Motor neuron (in vitro differentiated cells): ENCODE measurements at regions not wholly inside any gene's neighbourhood (a gene's known extent, or its start where the extent isn't known, plus 50 kb on each side); places are given as distances from the start of the nearest gene placed in this dataset.

Experiments
- ATAC-seq, 8 experiments: fragments of 200-7000 bp; cut with Tn5 transposase; replicated peaks in 6 of 8; 2 replicates each; pipeline ENCODE4 v1.8.0; 2021; ENCODE audit warnings: mild to moderate bottlenecking in 8 of 8, moderate library complexity in 8 of 8
- H3K27ac ChIP-seq, 2 donors: fragments of 250-450 bp; sonication (Bioruptor Pico); 2 replicates each; pipeline ENCODE4 v1.9.0; 2021; ENCODE audit warnings: antibody characterized with exemption in 2 of 2, mild to moderate bottlenecking in 2 of 2, moderate library complexity in 1 of 2
- H3K4me1 ChIP-seq, 2 donors: fragments of 250-450 bp; sonication (Bioruptor Pico); replicated peaks in 1 of 2; 2 replicates each; pipeline ENCODE4 v1.6.1; 2021; ENCODE audit warnings: antibody characterized with exemption in 2 of 2, mild to moderate bottlenecking in 2 of 2, moderate library complexity in 1 of 2
- H3K4me3 ChIP-seq, 5 donors: fragments of 250-450 bp; sonication (Bioruptor Pico); 2 replicates each; pipeline ENCODE4 v1.9.0; 2021; ENCODE audit warnings: antibody characterized with exemption in 5 of 5, mild to moderate bottlenecking in 5 of 5, moderate library complexity in 4 of 5
- WGBS, 10 experiments: fragments of 450-650 bp; shearing (Covaris generic); methylation state at CpG; one replicate each; pipeline ENCODE4 v1.0.0; 2022; 5-methylcytosine and 5-hydroxymethylcytosine counted together
- in situ Hi-C, 9 experiments: fragments of 400-800 bp; cut with MboI; loops; one replicate each; pipeline ENCODE4 v1.15.0; 2021; ENCODE audit warnings: low sequenced_read_pairs in 9 of 9, low pct_unique_long_range_greater_than_20kb in 2 of 9; ENCODE audit not compliant: unreplicated experiment in 9 of 9

DNA sequence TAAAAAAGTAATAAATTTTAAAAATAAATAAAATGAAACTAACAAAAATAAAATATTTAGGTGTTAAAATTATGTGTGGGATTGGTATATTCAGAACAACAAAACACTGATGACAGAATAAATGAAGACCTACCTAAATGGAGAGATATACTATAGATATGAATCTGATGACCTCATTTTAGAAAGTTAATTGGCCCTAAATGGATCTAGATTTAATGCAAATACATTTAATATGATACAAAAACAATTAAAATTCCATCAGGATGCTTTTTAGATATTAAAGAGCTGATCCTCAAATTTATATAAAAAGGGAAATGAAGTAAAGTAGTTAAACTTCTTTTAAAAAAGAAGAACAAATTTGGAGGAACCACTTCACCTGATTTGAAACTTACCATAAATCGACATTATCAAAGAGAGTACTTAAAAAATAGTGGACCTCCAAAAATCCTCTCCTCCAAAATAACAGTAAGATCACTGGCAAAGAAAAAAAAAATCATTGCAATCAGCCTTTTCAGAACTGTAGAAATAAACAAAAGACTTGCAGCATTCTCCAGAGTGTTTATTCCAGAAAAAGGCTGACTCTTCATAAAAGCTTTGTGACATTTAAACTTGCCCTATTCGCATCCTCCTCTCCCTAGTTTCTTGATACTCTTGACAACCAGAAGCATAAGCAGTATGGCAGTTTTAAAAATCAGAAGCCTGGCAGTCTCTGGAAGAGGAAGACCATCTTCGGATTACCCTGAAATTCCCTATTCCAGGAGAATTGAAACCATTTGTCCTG is 125.9 kb upstream of the AKR1E2 start:
- in situ Hi-C loops = no loop called here
- ATAC-seq = no peak

DNA sequence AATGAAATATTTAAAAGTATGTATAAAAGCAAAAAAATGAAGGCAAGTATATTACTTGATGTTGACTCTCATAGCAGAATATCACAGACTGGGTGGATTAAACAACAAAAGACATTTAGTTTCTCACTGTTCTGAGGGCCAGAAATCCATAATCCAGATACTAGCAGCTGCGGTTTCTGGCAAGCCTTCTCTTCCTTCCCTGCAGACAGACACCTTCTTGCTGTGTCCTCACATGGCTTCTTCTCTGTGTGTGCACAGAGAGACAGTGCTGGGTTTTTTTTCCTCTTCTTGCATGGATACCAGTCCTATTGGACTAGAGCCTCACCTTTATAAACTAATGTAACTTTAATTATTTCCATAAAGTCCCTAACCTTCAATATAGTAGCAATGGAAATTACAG is 127.9 kb upstream of the AKR1E2 start:
- H3K4me3 ChIP-seq = no peak overlapping the region
- in situ Hi-C loops = no loop called here
- 0 to 80% (median 0%) methylated on average over 1 of the region's 1 CpG; no CpG with 5 or more reads in 3 of the 10 experiments for WGBS, 10 experiments
- peak in 1 of 8 experiments; percentile 38 for ATAC-seq
- H3K4me1 ChIP-seq = peaks cover 0 to 3% of the 10 kb centered on the region in 2 donors
- H3K27ac ChIP-seq = no peak overlapping the region

More for the DNA sequence above, 125.9 kb upstream of the AKR1E2 start:
- Histone ChIP-seq H3K27ac (no peak overlapping the region), H3K4me1 (peaks cover 0 to 3% of the 10 kb centered on the region in 2 donors), H3K4me3 (no peak overlapping the region)
- 76 to 100% (median 90%) methylated on average over 1 to 3 of the region's 3 CpGs; no CpG with 5 or more reads in 1 of the 10 experiments for WGBS, 10 experiments

DNA sequence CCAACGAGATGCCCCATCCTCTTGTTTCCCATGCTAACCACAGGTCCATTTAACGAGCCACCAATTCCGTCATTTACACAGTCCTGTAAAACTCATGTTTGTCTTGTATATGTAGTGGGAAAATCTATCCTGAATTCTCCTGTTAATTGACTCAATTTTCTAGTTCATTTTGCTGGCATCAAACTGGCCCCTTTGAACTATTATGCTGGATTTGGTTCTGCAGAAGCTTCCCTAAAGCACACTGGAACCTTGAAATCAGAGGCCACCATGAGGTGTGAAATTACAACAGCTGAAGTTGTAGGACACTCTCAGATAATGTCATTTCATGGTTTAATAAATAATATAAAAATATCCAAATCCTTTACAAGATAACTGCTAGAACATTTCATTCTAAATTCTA is 129.8 kb upstream of the AKR1E2 start:
- ATAC-seq = no peak
- H3K27ac ChIP-seq = no peak overlapping the region
- 75 to 96% (median 89%) methylated on average over 2 to 3 of the region's 3 CpGs; no CpG with 5 or more reads in 3 of the 10 experiments for WGBS, 10 experiments
- in situ Hi-C loops = no loop called here
- H3K4me3 ChIP-seq = no peak overlapping the region
- H3K4me1 ChIP-seq = peaks cover 0 to 3% of the 10 kb centered on the region in 2 donors

DNA sequence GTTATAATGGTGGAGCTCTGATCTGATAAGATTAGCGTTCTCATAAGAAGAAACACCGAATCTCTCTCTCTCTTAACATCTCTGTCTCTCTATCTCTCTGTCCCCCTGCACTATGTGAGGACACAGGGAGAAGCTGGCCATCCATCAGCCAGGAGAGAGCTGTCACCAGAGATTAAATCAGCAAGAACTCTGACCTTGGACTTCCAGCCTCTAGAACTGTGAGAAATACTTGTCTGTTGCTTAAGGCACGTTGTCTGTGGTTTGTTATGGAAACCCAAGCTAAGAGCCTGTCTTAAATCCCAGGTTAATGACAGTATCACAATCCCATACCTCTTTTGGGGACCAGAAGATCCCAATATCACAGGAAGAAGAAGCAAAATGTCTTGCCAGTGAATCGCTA is 132.0 kb upstream of the AKR1E2 start:
- H3K4me3 ChIP-seq = no peak overlapping the region
- no peaks in the 10 kb centered on the region for H3K4me1 ChIP-seq
- H3K27ac ChIP-seq = no peak overlapping the region
- ATAC-seq = no peak
- 65 to 100% (median 85%) methylated on average over 1 to 4 of the region's 4 CpGs; no CpG with 5 or more reads in 1 of the 10 experiments for WGBS, 10 experiments
- in situ Hi-C loops = no loop called here

DNA sequence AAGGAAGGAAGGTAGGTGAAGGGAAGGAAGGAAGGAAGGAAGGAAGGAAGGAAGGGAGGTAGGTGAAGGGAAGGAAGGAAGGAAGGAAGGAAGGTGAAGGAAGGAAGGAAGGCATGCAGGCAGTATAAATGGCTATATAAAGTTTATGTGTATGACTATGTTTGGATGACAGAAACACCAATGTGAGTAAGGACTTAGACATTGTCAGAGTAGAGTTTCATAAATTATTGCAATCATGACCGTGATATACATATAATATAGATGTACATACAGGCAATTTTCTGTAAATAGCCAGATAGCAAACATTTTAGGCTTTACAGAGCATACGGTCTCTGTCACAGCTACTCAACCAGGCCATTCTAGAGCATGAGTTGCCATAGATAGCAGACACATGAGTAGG is 133.8 kb upstream of the AKR1E2 start:
- no peaks in the 10 kb centered on the region for H3K4me1 ChIP-seq
- in situ Hi-C loops = no loop called here
- WGBS, 10 experiments = 85 to 100% (median 94%) methylated on average over 1 to 2 of the region's 2 CpGs; no CpG with 5 or more reads in 4 of the 10 experiments
- ATAC-seq = no peak
- H3K4me3 ChIP-seq = no peak overlapping the region
- no peak overlapping the region for H3K27ac ChIP-seq

DNA sequence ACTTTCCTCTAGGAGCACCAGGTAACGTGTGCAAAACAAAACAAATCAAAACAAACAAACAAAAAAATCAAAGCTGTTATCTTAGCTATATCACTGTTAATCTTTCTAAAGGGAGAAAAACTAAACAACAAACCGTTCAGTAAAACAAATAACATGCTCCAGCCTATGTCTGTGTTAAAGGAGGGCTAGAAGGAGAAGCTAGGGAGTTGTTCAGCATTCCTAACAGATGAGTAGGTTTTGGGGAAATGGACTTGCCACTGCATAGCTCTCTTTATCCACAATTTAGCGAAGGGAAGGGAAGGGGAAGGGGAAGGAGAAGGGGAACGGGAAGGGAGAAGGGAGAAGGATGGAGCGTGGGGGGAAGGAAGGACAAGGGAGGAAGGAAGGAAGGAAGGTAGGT is 134.2 kb upstream of the AKR1E2 start:
- ATAC-seq = peak in 1 of 8 experiments; percentile 53
- H3K4me1 ChIP-seq = no peaks in the 10 kb centered on the region
- in situ Hi-C loops = no loop called here
- WGBS, 10 experiments = 60 to 100% (median 86%) methylated on average over 1 to 2 of the region's 5 CpGs; no CpG with 5 or more reads in 3 of the 10 experiments
- no peak overlapping the region for H3K27ac ChIP-seq
- no peak overlapping the region for H3K4me3 ChIP-seq

DNA sequence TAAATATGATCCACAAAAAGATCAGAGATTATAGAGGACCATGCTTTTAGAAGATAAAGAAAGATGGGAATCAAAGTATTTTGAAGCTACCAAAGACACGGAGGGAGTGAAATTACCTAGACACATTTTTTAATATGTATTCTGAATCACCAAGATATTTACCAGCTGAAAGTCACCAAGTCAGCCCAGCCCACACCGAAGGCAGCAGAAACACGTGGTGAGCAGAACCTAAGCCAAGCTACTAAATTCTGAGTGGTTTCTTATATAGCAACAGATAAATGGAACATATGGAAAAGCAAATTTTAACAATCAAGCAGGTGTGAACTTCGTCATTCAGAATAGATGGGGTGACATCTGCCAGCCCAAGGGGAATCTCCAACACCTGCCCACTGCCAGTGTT is 134.7 kb upstream of the AKR1E2 start:
- in situ Hi-C loops = no loop called here
- Histone ChIP-seq H3K4me3 (no peak overlapping the region), H3K27ac (no peak overlapping the region), H3K4me1 (no peaks in the 10 kb centered on the region)
- 21 to 95% (median 54%) methylated on average over 2 to 4 of the region's 4 CpGs; no CpG with 5 or more reads in 1 of the 10 experiments for WGBS, 10 experiments
- ATAC-seq = peak in 1 of 8 experiments; percentile 26

DNA sequence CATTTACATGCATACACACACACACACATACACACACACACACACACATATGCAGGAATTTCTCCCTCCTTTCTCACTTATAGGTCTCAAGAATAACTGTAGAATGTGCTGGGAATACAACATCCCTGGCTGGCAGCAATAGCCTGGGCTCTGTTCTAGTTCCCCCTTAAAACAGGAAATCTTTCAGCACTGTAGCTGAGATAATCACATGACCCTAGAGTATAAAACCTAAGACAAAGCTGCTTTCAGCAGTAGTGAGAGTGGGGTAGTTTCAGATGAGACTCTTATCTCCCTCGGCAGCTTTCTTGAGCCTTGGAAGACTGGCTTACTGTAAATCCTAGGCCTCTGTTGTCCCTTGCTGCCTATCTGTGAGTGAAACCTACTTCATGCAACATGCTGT is 137.4 kb upstream of the AKR1E2 start:
- ATAC-seq = peak in 6 of 8 experiments; percentile 10 to 78 (median 43)
- no peak overlapping the region for H3K27ac ChIP-seq
- no peaks in the 10 kb centered on the region for H3K4me1 ChIP-seq
- 67 to 100% (median 78%) methylated on average over 1 of the region's 1 CpG; no CpG with 5 or more reads in 5 of the 10 experiments for WGBS, 10 experiments
- no peak overlapping the region for H3K4me3 ChIP-seq
- in situ Hi-C loops = no loop called here

DNA sequence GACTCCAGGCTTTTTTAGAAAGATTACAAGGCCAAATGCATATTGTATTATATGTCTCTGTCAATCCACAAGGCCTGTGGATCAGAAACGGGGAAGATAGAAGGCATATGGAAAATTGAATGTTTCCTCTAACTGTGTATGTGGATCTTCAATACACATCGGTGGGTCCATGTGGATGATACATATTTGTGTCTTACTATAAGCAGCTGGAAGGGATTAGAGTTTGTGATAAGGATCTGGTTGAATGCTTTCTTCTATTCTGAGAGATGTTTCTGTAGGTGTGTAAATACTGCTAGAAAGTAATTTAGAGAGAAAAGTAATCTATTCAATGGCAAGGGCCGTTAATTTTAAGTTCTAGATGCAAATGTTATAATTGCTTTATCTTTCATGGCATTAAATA is 137.8 kb upstream of the AKR1E2 start:
- ATAC-seq = peak in 1 of 8 experiments; percentile 77
- no peak overlapping the region for H3K27ac ChIP-seq
- no peak overlapping the region for H3K4me3 ChIP-seq
- in situ Hi-C loops = no loop called here
- no peaks in the 10 kb centered on the region for H3K4me1 ChIP-seq
- WGBS, 10 experiments = 20 to 96% (median 61%) methylated on average over 1 to 3 of the region's 3 CpGs; no CpG with 5 or more reads in 1 of the 10 experiments

DNA sequence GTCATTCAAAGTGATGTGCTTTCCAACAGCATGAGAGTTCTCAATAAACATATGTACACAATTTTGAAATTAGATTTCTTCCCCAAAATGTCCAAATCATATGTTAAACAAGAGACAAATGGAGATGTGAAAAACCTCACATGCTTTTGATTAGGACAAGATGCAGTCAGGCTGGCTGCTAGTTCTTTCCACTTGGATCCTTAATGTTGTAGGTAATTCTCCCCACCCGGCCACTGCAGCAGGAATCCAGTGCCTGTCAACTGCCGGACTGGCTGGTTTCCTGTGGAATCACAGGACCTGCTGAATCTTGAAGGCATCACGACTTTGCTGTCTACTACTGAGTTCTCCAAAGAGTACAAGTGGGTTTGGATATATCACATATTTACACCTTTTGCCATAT is 138.6 kb upstream of the AKR1E2 start:
- WGBS, 10 experiments = 0 to 94% (median 68%) methylated on average over 1 to 3 of the region's 3 CpGs; no CpG with 5 or more reads in 3 of the 10 experiments
- Histone ChIP-seq H3K4me1 (no peaks in the 10 kb centered on the region), H3K4me3 (no peak overlapping the region), H3K27ac (no peak overlapping the region)
- in situ Hi-C loops = no loop called here
- no peak for ATAC-seq

DNA sequence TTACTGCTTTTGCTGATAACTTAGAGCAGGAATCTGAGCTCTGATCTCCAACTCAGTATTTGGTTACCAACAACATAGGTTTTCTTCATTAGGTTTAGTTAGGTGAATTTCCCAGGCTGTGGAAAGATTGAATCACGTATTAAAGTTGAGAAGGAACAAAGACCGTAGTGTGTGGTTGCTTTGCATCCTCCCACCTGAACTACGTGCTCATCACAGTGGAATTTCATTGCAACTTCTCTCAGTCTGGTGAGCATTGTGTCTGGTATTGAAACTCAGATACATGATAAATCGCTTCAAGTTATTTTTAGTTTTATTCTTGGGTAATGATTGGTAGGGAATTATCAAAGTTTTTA is 139.4 kb upstream of the AKR1E2 start:
- H3K27ac ChIP-seq = no peak overlapping the region
- H3K4me1 ChIP-seq = no peaks in the 10 kb centered on the region
- H3K4me3 ChIP-seq = no peak overlapping the region
- WGBS, 10 experiments = 8 to 93% (median 76%) methylated on average over 1 to 4 of the region's 4 CpGs; no CpG with 5 or more reads in 2 of the 10 experiments
- no peak for ATAC-seq
- in situ Hi-C loops = no loop called here

DNA sequence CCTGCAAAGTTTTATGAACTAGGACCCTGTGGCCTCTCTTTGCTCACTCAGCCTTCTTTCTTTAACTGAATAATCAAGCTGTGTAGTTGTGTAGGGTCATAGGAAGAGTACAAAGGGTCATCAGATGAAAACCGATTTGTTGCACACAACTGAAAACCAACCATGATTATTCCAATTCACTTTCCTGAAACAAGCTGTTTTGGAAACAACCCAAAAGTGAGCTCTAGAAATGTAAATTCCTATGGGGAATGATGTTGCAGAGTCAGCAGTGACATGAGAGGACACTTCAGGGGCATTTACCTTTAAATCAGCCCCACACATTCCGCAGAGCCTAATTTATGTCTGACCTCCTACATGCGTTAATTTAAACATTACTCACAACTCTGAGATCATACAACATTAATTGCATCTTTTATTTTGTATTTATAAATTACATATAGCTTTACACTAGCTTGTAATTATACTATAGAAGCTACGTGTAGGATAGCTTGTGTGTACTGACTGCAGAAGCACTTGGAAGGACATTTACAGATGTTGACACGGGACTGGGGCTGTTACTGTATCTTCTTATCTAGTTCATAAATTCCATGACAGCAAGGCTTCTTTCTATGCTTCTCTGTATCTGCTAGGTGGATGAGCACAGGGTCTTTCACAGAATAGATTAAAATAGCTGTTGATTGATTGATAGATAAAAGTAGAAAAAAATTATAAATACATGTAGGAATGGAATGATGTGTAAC is 139.9 kb upstream of the AKR1E2 start:
- Histone ChIP-seq H3K27ac (no peak overlapping the region), H3K4me1 (no peaks in the 10 kb centered on the region), H3K4me3 (no peak overlapping the region)
- no peak for ATAC-seq
- 37 to 100% (median 79%) methylated on average over 1 to 5 of the region's 5 CpGs for WGBS, 10 experiments
- in situ Hi-C loops = no loop called here

DNA sequence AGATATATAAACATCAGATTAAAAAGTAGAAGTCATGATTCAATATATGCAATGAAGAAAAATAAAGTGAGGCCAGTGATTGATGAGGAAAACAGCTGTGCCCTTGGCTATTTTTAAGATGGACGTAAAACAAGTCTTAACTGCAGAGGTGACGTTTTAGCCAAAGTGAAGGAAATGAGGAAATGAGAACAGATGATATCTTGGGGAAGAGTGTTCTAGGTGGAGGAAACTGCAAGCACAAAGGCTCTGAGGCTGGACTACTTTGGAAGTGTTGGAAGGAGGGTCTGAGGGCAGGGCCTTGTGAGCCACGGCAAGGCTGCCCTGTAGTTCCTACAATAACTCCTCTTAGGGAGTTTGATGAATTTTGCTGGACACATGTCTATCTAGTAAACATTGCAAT is 140.5 kb upstream of the AKR1E2 start:
- ATAC-seq = no peak
- 67 to 100% (median 92%) methylated on average over 1 to 3 of the region's 3 CpGs; no CpG with 5 or more reads in 1 of the 10 experiments for WGBS, 10 experiments
- no peaks in the 10 kb centered on the region for H3K4me1 ChIP-seq
- H3K4me3 ChIP-seq = no peak overlapping the region
- no peak overlapping the region for H3K27ac ChIP-seq
- in situ Hi-C loops = no loop called here
